KBM-7 (cell line): ENCODE measurements at regions not wholly inside any gene's neighbourhood (a gene's known extent, or its start where the extent isn't known, plus 50 kb on each side); places are given as distances from the start of the nearest gene placed in this dataset.
"Not testable (repeated sequence)": the region's sequence is repeated elsewhere in the genome, so short reads cannot be mapped to it uniquely, and the experiment has no call there.

ENCODE experiments used
- DNase-seq: peaks from one replicate; pipeline ENCODE4 v3.0.0-alpha.2; 2015
- in situ Hi-C: fragments of 300-500 bp; cut with MboI; formaldehyde crosslinking; loops from 2 replicates; pipeline ENCODE4 v1.14.3; 2020; ENCODE audit warnings: low sequenced_read_pairs, low pct_unique_long_range_greater_than_20kb, mixed read lengths

- in situ Hi-C loops, result no loop called here
- no peak for DNase-seq
Observed at GRCh38 chr3:191634902-191635301, 173.9 kb downstream of the PYDC2 start.

DNA sequence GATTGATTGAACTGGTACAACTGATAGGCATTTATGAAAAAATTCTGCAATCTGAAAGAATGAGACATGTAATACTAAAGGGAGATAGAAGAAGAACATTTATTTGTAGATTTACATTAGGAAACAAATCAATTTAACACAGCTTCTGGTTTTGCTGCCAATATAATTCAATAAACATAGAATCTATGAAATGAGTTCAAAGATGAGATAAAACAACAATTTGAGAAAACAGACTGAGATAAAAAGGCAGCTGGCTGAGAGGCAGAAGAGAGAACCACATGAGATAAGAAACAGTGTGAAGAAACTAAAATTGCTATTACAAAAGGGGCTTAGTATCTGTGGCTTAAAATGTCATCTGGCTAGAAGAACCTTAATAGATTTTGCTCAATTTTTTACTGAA lies 176.6 kb downstream of the PYDC2 start:
- DNase-seq, result no peak
- in situ Hi-C loops, result no loop called here

- in situ Hi-C loops, result no loop called here
- DNase-seq, result no peak
Observed at GRCh38 chr3:191641789-191642188, 180.8 kb downstream of the PYDC2 start.

- in situ Hi-C loops, result no loop called here
Observed at GRCh38 chr3:191644291-191644690, 183.3 kb downstream of the PYDC2 start.

GRCh38 chr3:191646242-191646641 lies 185.3 kb downstream of the PYDC2 start:
- no peak for DNase-seq
- in situ Hi-C loops, result no loop called here

More at GRCh38 chr3:191644291-191644690, 183.3 kb downstream of the PYDC2 start:
- DNase-seq, result no peak

- in situ Hi-C loops, result no loop called here
- no peak for DNase-seq
Observed at GRCh38 chr3:191648787-191649186, 187.8 kb downstream of the PYDC2 start.

GRCh38 chr3:191649626-191650025 lies 188.7 kb downstream of the PYDC2 start:
- in situ Hi-C loops, result no loop called here
- no peak for DNase-seq

DNA sequence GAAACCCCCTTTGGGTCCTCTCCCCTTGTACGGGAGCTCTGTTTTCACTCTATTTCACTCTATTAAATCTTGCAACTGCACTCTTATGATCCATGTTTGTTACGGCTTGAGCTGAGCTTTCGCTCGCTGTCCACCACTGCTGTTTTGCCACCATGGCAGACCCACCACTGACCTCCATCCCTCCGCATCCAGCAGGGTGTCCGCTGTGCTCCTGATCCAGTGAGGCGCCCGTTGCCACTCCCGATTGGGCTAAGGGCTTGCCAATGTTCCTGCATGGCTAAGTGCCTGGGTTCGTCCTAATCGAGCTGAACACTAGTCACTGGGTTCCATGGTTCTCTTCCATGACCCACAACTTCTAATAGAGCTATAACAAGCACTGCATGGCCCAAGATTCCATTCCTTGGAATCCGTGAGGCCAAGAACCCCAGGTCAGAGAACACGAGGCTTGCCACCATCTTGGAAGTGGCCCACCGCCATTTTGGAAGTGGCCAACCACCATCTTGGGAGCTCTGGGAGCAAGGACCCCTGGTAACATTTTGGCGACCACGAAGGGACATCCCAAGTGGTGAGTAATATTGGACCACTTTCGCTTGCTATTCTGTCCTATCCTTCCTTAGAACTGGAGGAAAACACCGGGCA lies 197.9 kb downstream of the PYDC2 start:
- in situ Hi-C loops, DNase-seq: not testable (repeated sequence)

GRCh38 chr3:191662150-191662549 lies 201.2 kb downstream of the PYDC2 start:
- DNase-seq, in situ Hi-C loops: not testable (repeated sequence)

GRCh38 chr3:191680989-191681597 lies 220.1 kb downstream of the PYDC2 start:
- DNase-seq, result no peak

GRCh38 chr3:191682961-191683360 lies 222.0 kb downstream of the PYDC2 start:
- in situ Hi-C loops, result no loop called here
- no peak for DNase-seq

More at GRCh38 chr3:191680989-191681597, 220.1 kb downstream of the PYDC2 start:
- in situ Hi-C loops, result no loop called here

GRCh38 chr3:191686626-191687025 lies 225.7 kb downstream of the PYDC2 start:
- DNase-seq, result no peak
- in situ Hi-C loops, result no loop called here

GRCh38 chr3:191688756-191689433 lies 227.9 kb downstream of the PYDC2 start:
- in situ Hi-C loops, result no loop called here
- no peak for DNase-seq

DNA sequence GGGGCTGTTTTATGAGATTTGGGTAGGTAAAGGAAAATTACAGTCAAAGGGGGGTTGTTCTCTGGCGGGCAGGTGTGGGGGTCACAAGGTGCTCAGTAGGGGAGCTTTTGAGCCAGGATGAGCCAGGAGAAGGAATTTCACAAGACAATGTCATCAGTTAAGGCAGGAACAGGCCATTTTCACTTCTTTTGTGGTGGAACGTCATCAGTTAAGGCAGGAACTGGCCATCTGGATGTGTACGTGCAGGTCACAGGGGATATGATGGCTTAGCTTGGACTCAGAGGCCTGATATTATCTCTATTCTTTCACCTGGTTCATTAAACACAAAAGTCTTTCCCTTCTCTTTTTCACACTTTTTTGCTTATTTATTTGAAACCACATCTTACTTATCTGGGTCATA lies 230.2 kb downstream of the PYDC2 start:
- in situ Hi-C loops, DNase-seq: not testable (repeated sequence)

- in situ Hi-C loops, result no loop called here
Observed at GRCh38 chr3:191695131-191695814, 234.3 kb downstream of the PYDC2 start.

GRCh38 chr3:191695815-191696153 lies 234.8 kb downstream of the PYDC2 start:
- in situ Hi-C loops, result no loop called here
- no peak for DNase-seq

More at GRCh38 chr3:191695131-191695814, 234.3 kb downstream of the PYDC2 start:
- no peak for DNase-seq

- no peak for DNase-seq
- in situ Hi-C loops, result no loop called here
Observed at GRCh38 chr3:191696348-191696747, 235.4 kb downstream of the PYDC2 start.

- DNase-seq, result no peak
- in situ Hi-C loops, result no loop called here
Observed at GRCh38 chr3:191699546-191699945, 238.6 kb downstream of the PYDC2 start.

DNA sequence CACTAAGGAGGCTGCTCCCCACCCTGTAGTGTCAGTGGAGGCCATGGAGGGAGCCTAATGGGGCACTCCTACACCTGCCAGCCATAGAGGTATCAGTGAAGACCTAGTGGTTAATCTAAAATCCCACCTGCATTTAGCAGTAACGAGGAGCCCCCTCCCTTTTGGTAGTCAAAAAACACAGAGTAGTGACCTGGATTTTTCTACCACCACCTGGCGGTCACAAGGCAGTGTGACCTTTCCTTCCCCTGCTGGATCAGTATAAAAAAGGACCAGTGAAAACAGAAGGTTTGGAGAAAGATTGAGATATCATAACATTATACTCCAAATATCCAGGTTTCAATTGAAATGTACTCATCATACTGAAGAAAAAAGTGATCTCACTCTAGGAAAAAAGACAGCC lies 241.2 kb downstream of the PYDC2 start:
- in situ Hi-C loops, result no loop called here
- DNase-seq, result no peak

- no peak for DNase-seq
- in situ Hi-C loops, result no loop called here
Observed at GRCh38 chr3:191707817-191708216, 246.9 kb downstream of the PYDC2 start.
